ENCODE measurements at regions not wholly inside any gene's neighbourhood (a gene's known extent, or its start where the extent isn't known, plus 50 kb on each side); places are given as distances from the start of the nearest gene placed in this dataset.

DNA sequence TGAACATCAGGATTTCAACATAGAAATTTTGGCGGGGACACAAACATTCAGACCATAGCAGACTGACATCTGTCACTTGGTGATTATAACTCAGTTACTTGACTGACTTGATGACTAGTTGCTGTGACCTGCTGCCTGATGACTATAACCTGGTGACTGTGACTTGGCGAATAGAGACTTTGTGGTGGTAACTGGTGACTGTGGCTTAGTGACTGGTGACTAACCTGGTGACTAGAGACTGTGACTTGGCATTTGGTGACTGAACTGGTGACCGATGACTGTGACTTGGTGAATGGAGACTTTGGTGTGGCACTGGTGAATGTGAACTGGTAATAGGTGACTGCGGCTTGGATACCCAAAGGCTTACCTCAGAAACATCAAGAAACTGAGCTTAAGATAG is 563.1 kb upstream of the FAM98A start:
- TF ChIP-seq FOXM1 (IDR thresholded peaks at IDR 0.05; ENCODE audit: low read depth, low read length) = no peak
- TF ChIP-seq TAF1 (IDR thresholded peaks at IDR 0.05; ENCODE audit: borderline replicate concordance, low read depth, low read length) = no peak
- no peak for TF ChIP-seq POLR2A (IDR thresholded peaks at IDR 0.05; ENCODE audit: low read depth, low read length)
- no peak for TF ChIP-seq ETV6 (conservative IDR thresholded peaks at IDR 0.05 in 1 of 2, IDR thresholded peaks at IDR 0.05 in 1 of 2; ENCODE audit: borderline replicate concordance in 1 of 2, low read depth in 1 of 2)
- no peak for TF ChIP-seq CBX3 (IDR thresholded peaks at IDR 0.05; ENCODE audit: borderline replicate concordance, low read depth)
- TF ChIP-seq, protein P1, sequence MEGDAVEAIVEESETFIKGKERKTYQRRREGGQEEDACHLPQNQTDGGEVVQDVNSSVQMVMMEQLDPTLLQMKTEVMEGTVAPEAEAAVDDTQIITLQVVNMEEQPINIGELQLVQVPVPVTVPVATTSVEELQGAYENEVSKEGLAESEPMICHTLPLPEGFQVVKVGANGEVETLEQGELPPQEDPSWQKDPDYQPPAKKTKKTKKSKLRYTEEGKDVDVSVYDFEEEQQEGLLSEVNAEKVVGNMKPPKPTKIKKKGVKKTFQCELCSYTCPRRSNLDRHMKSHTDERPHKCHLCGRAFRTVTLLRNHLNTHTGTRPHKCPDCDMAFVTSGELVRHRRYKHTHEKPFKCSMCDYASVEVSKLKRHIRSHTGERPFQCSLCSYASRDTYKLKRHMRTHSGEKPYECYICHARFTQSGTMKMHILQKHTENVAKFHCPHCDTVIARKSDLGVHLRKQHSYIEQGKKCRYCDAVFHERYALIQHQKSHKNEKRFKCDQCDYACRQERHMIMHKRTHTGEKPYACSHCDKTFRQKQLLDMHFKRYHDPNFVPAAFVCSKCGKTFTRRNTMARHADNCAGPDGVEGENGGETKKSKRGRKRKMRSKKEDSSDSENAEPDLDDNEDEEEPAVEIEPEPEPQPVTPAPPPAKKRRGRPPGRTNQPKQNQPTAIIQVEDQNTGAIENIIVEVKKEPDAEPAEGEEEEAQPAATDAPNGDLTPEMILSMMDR (IDR thresholded peaks at IDR 0.05 in 2 of 3, conservative IDR thresholded peaks at IDR 0.05 in 1 of 3; ENCODE audit: control insufficient read depth in 2 of 3, extremely low read depth in 1 of 3, insufficient read depth in 1 of 3, low read depth in 3 of 3, low read length in 3 of 3) = no peak
- TF ChIP-seq EZH2 (IDR thresholded peaks at IDR 0.05; ENCODE audit: borderline replicate concordance, control insufficient read depth, low read depth, low read length) = no peak
- no peak for TF ChIP-seq NR2C2 (IDR thresholded peaks at IDR 0.05; ENCODE audit: borderline replicate concordance, control insufficient read depth, insufficient read length, low read depth)
- TF ChIP-seq CEBPB (IDR thresholded peaks at IDR 0.05; ENCODE audit: borderline replicate concordance in 1 of 2, low read depth in 2 of 2, low read length in 2 of 2) = no peak
- TF ChIP-seq CBX5 (IDR thresholded peaks at IDR 0.05; ENCODE audit: low read depth) = no peak
- no peak for TF ChIP-seq YY1 (IDR thresholded peaks at IDR 0.05; ENCODE audit: low read depth, low read length)

All from GM12878 (cell line).